Lung (tissue), 11 donors: ENCODE measurements at regions not wholly inside any gene's neighbourhood (a gene's known extent, or its start where the extent isn't known, plus 50 kb on each side); places are given as distances from the start of the nearest gene placed in this dataset.

Experiments
- ATAC-seq: fragments of 200-7000 bp; cut with Tn5 transposase; one replicate; pipeline ENCODE4 v1.9.1; 2020; ENCODE audit warnings: moderate number of reproducible peaks; ENCODE audit not compliant: insufficient read depth, low FRiP score
- DNase-seq, 3 donors: peaks; one replicate each; pipeline ENCODE4 v3.0.0-alpha.2; 2013 to 2017
- H3K27ac ChIP-seq, 2 donors: one replicate each; pipeline ENCODE4 v1.5.1; 2013; ENCODE audit warnings: mild to moderate bottlenecking in 2 of 2, moderate library complexity in 2 of 2, control low read depth in 1 of 2, inconsistent platforms in 1 of 2, low read depth in 1 of 2, low read length in 1 of 2
- H3K27me3 ChIP-seq, 3 donors: one replicate each; pipeline ENCODE4 v1.5.1; 2013; ENCODE audit warnings: low read length in 2 of 3; ENCODE audit not compliant: control insufficient read depth in 3 of 3, insufficient read depth in 3 of 3
- H3K36me3 ChIP-seq, 4 donors: one replicate each; pipeline ENCODE4 v1.5.1; 2013; ENCODE audit warnings: low read length in 4 of 4, mild to moderate bottlenecking in 1 of 4, moderate library complexity in 1 of 4; ENCODE audit not compliant: control insufficient read depth in 4 of 4, insufficient read depth in 4 of 4
- H3K4me1 ChIP-seq, 5 donors: one replicate each; pipeline ENCODE4 v1.5.1; 2013; ENCODE audit warnings: low read length in 5 of 5, mild to moderate bottlenecking in 2 of 5, moderate library complexity in 1 of 5; ENCODE audit not compliant: control insufficient read depth in 5 of 5, insufficient read depth in 5 of 5
- H3K4me3 ChIP-seq: one replicate; pipeline ENCODE4 v1.5.1; 2013; ENCODE audit warnings: mild to moderate bottlenecking, control low read depth, moderate library complexity
- H3K9ac ChIP-seq, 2 donors: one replicate each; pipeline ENCODE4 v1.5.1; 2013; ENCODE audit warnings: low read length in 2 of 2, control low read depth in 1 of 2; ENCODE audit not compliant: insufficient read depth in 1 of 2
- H3K9me3 ChIP-seq, 4 donors: one replicate each; pipeline ENCODE4 v1.5.1; 2013; ENCODE audit warnings: low read length in 3 of 4, mild to moderate bottlenecking in 1 of 4, moderate library complexity in 1 of 4; ENCODE audit not compliant: control insufficient read depth in 4 of 4, insufficient read depth in 3 of 4
- WGBS, 2 donors: extraction: QIAGEN DNeasy Blood & Tissue Kit; methylation state at CpG; one replicate each; pipeline ENCODE4 v1.1.7; 2013; 5-methylcytosine and 5-hydroxymethylcytosine counted together
- TF ChIP-seq, protein P1 (sequence below): IDR thresholded peaks from 2 replicates; pipeline ENCODE4 v1.5.1; 2012; ENCODE audit warnings: mild to moderate bottlenecking; ENCODE audit errors: control extremely low read depth, extremely low read depth
- donor health status: control.
- donor health status: control.
- donor health status: Bipolar disorder and iron deficiency.
- donor health status: healthy.
- donor health status: DM: yes; HTN: yes; CAD: no.

DNA sequence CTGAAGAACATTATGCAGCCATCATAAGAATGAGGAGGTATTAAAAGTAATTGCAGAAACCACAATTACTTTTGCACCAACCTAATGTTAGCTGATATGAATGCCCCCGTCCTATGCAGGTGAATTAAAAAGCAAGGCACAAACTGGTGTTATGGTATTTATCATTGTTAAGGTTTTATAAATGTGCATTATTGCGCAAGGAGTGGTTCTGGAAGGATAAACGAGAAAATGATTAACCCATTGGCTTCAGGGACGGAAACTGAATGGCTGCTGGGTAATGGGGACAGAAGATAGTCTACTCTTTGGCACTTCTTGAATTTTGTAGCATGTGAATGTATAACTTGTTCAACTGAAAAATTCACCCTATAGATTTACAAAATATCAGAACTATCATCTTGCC, 148.6 kb upstream of the SALL4 start:
- TF ChIP-seq, protein P1, sequence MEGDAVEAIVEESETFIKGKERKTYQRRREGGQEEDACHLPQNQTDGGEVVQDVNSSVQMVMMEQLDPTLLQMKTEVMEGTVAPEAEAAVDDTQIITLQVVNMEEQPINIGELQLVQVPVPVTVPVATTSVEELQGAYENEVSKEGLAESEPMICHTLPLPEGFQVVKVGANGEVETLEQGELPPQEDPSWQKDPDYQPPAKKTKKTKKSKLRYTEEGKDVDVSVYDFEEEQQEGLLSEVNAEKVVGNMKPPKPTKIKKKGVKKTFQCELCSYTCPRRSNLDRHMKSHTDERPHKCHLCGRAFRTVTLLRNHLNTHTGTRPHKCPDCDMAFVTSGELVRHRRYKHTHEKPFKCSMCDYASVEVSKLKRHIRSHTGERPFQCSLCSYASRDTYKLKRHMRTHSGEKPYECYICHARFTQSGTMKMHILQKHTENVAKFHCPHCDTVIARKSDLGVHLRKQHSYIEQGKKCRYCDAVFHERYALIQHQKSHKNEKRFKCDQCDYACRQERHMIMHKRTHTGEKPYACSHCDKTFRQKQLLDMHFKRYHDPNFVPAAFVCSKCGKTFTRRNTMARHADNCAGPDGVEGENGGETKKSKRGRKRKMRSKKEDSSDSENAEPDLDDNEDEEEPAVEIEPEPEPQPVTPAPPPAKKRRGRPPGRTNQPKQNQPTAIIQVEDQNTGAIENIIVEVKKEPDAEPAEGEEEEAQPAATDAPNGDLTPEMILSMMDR: no peak
- 78 to 80% methylated on average over 4 of the region's 4 CpGs for WGBS, 2 donors
- ATAC-seq (no peak), DNase-seq (no peak)
- no peak overlapping the region for H3K27ac ChIP-seq
- H3K9me3 ChIP-seq: no peaks in the 10 kb centered on the region
- H3K4me3 ChIP-seq: no peak overlapping the region
- H3K27me3 ChIP-seq: no peaks in the 10 kb centered on the region
- peaks cover 0 to 5% (median 0%) of the 10 kb centered on the region in 5 donors for H3K4me1 ChIP-seq
- no peak overlapping the region for H3K9ac ChIP-seq
- H3K36me3 ChIP-seq: no peaks in the 10 kb centered on the region

DNA sequence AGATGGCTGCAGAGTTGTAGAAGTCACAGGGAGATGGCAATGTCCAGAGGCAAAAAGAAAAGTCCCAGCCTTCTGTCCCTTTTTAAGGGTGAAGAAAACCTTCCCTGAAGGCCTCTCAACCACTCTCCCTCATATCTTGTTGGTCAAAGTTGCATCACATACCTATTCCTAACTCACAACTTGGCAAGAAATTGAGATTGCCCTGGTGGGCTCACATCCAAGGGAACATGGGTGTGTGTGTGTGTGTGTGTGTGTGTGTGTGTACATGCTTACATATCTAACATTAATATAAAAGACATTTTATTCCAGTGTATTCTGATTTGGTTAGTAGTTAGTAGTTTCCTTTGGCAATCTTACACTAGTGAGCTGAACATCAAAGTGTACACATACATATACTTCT, 144.3 kb upstream of the SALL4 start:
- no peaks in the 10 kb centered on the region for H3K36me3 ChIP-seq
- no peaks in the 10 kb centered on the region for H3K9me3 ChIP-seq
- TF ChIP-seq, protein P1: no peak
- H3K9ac ChIP-seq: no peak overlapping the region
- no peak overlapping the region for H3K27ac ChIP-seq
- no peak overlapping the region for H3K4me3 ChIP-seq
- peaks cover 0 to 5% (median 0%) of the 10 kb centered on the region in 5 donors for H3K4me1 ChIP-seq
- ATAC-seq (no peak), DNase-seq (no peak)
- no peaks in the 10 kb centered on the region for H3K27me3 ChIP-seq

DNA sequence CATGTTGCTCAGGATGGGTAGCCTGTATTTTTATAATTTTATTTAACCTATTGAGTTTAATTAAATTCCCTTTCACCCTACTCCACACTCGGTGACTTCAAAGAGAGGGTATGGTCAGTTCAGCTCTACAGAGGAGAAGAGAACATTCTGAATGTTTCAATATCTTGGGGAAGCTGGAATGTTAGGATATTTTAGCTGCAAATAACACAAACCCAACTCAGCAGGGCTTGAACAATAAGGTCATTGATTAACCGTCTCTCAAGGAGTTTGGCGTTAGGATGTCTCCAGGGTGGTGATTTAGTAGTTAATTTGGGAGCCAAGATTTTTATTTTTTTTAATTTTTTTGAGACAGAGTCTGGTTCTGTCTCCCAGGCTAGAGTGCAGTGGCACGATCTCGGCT, 143.6 kb upstream of the SALL4 start:
- Histone ChIP-seq H3K9ac (no peak overlapping the region), H3K27ac (no peak overlapping the region), H3K4me1 (peaks cover 0 to 5% (median 0%) of the 10 kb centered on the region in 5 donors), H3K9me3 (no peaks in the 10 kb centered on the region), H3K4me3 (no peak overlapping the region), H3K36me3 (no peaks in the 10 kb centered on the region), H3K27me3 (no peaks in the 10 kb centered on the region)
- ATAC-seq (no peak), DNase-seq (no peak)
- WGBS, 2 donors: 93 to 96% methylated on average over 5 of the region's 5 CpGs
- TF ChIP-seq, protein P1: no peak

DNA sequence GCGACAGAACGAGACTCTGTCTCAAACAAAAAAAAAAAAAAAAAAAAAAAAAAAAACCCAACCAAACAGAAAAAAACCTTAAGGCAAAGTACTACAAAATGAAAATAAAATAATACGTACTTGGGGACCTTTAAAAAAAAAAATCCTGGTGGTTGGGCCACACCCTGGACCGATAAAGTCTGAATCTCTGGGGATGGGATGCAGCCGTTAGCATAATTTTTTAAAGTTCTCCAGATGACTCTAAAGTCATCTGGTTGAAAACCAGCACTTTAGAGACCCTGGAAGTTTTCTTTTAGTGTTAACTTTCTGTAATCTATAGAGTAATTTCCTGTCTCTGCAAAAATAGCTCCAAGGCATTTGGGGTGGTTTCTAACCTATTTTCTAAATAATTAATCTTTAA, 142.9 kb upstream of the SALL4 start:
- Histone ChIP-seq H3K36me3 (no peaks in the 10 kb centered on the region), H3K4me1 (peaks cover 0 to 5% (median 0%) of the 10 kb centered on the region in 5 donors), H3K4me3 (no peak overlapping the region), H3K27ac (no peak overlapping the region), H3K9ac (no peak overlapping the region), H3K9me3 (no peaks in the 10 kb centered on the region), H3K27me3 (no peaks in the 10 kb centered on the region)
- WGBS, 2 donors: 85 to 90% methylated on average over 5 of the region's 5 CpGs
- TF ChIP-seq, protein P1: no peak
- no peak for ATAC-seq
- DNase-seq: no peak
